ENCODE measurements at regions not wholly inside any gene's neighbourhood (a gene's known extent, or its start where the extent isn't known, plus 50 kb on each side); places are given as distances from the start of the nearest gene placed in this dataset.

- DNase-seq (ENCODE audit: low read depth in 3 of 3, low spot score in 1 of 3) = no peak
Measured at GRCh38 chr6:26196846-26197635, 109.8 kb downstream of the HFE start.

GRCh38 chr6:26197636-26197932 lies 110.4 kb downstream of the HFE start:
- no peak for DNase-seq (ENCODE audit: low read depth in 3 of 3, low spot score in 1 of 3)

- DNase-seq (ENCODE audit: low read depth in 3 of 3, low spot score in 1 of 3) = no peak
Measured at GRCh38 chr6:26197933-26198721, 110.9 kb downstream of the HFE start.

GRCh38 chr6:26198722-26199056 lies 111.5 kb downstream of the HFE start:
- DNase-seq (ENCODE audit: low read depth in 3 of 3, low spot score in 1 of 3) = no peak

- no peak for DNase-seq (ENCODE audit: low read depth in 3 of 3, low spot score in 1 of 3)
Measured at GRCh38 chr6:26199057-26199772, 112.0 kb downstream of the HFE start.

- no peak for DNase-seq (ENCODE audit: low read depth in 3 of 3, low spot score in 1 of 3)
Measured at GRCh38 chr6:26199773-26200764, 112.8 kb downstream of the HFE start.

- no peak for DNase-seq (ENCODE audit: low read depth in 3 of 3, low spot score in 1 of 3)
Measured at GRCh38 chr6:26200918-26201721, 113.9 kb downstream of the HFE start.

GRCh38 chr6:26202201-26202611 lies 115.0 kb downstream of the HFE start:
- no peak for DNase-seq (ENCODE audit: low read depth in 3 of 3, low spot score in 1 of 3)

- no peak for DNase-seq (ENCODE audit: low read depth in 3 of 3, low spot score in 1 of 3)
Measured at GRCh38 chr6:26202811-26203583, 115.8 kb downstream of the HFE start.

GRCh38 chr6:26204332-26205160 lies 117.3 kb downstream of the HFE start:
- DNase-seq (ENCODE audit: low read depth in 3 of 3, low spot score in 1 of 3) = peak; percentile 58 to 75 (median 64)

- DNase-seq (ENCODE audit: low read depth in 3 of 3, low spot score in 1 of 3) = peak in 1 of 3 donors; percentile 49
Measured at GRCh38 chr6:26205161-26205624, 118.0 kb downstream of the HFE start.

GRCh38 chr6:26205625-26206574 lies 118.7 kb downstream of the HFE start:
- no peak for DNase-seq (ENCODE audit: low read depth in 3 of 3, low spot score in 1 of 3)

GRCh38 chr6:26206868-26207801 lies 119.9 kb downstream of the HFE start:
- DNase-seq (ENCODE audit: low read depth in 3 of 3, low spot score in 1 of 3) = no peak

GRCh38 chr6:26211963-26212362 lies 124.7 kb downstream of the HFE start:
- no peak for DNase-seq (ENCODE audit: low read depth in 3 of 3, low spot score in 1 of 3)

- no peak for DNase-seq (ENCODE audit: low read depth in 3 of 3, low spot score in 1 of 3)
Measured at GRCh38 chr6:26213334-26214075, 126.3 kb downstream of the HFE start.

All from stimulated activated CD4-positive, alpha-beta T cell treated with anti-CD3 and anti-CD28 coated beads, TNF-alpha, amount 100 ng/mL, for 1 hour (primary cell).